ENCODE measurements at regions not wholly inside any gene's neighbourhood (a gene's known extent, or its start where the extent isn't known, plus 50 kb on each side); places are given as distances from the start of the nearest gene placed in this dataset.

GRCh38 chr6:146968041-146968760 lies 236.0 kb upstream of the STXBP5 start:
- TF ChIP-seq CTCF (IDR thresholded peaks at IDR 0.05), result no peak
- no peak for TF ChIP-seq POLR2A (IDR thresholded peaks at IDR 0.05)
- 15 to 18% methylated on average over 4 of the region's 4 CpGs for WGBS, 2 donors
- H3K4me3 ChIP-seq (ENCODE audit: low read depth, poor library complexity, severe bottlenecking), result no peak overlapping the region
- intact Hi-C loops (cut with DNase I; ENCODE audit: low total_unique reads), result no loop called here
- no peak for DNase-seq (ENCODE audit: low spot score in 2 of 2)

GRCh38 chr6:146972546-146972945 lies 231.7 kb upstream of the STXBP5 start:
- WGBS, 2 donors, result 86 to 94% methylated on average over 6 of the region's 6 CpGs
- intact Hi-C loops (cut with DNase I; ENCODE audit: low total_unique reads), result no loop called here

DNA sequence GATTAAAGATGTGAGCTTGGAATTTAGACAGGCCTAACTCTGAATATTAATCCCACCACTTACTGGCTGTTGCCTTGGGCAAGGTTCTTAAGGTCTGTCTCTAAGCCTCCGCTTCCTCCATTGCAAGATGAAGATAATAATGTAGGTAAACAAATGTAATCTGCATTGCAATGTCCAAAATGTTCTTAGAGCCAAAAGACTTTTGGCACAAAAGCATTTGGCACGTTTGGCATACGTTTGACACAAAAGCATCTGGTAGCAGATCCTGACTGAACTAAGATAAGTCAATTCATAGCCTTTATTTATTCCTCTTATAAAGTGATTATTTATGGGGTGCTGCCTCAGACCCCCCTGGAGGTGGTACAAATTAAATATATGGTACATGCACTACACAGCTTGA lies 229.9 kb upstream of the STXBP5 start:
- 55% methylated on average over 3 of the region's 3 CpGs for WGBS, 2 donors
- no peak overlapping the region for H3K4me3 ChIP-seq (ENCODE audit: low read depth, poor library complexity, severe bottlenecking)
- TF ChIP-seq POLR2A (IDR thresholded peaks at IDR 0.05) (no peak), CTCF (IDR thresholded peaks at IDR 0.05) (no peak)
- intact Hi-C loops (cut with DNase I; ENCODE audit: low total_unique reads), result no loop called here
- no peak for DNase-seq (ENCODE audit: low spot score in 2 of 2)

More at GRCh38 chr6:146972546-146972945, 231.7 kb upstream of the STXBP5 start:
- DNase-seq (ENCODE audit: low spot score in 2 of 2), result no peak
- no peak for TF ChIP-seq POLR2A (IDR thresholded peaks at IDR 0.05)
- TF ChIP-seq CTCF (IDR thresholded peaks at IDR 0.05), result no peak
- no peak overlapping the region for H3K4me3 ChIP-seq (ENCODE audit: low read depth, poor library complexity, severe bottlenecking)

DNA sequence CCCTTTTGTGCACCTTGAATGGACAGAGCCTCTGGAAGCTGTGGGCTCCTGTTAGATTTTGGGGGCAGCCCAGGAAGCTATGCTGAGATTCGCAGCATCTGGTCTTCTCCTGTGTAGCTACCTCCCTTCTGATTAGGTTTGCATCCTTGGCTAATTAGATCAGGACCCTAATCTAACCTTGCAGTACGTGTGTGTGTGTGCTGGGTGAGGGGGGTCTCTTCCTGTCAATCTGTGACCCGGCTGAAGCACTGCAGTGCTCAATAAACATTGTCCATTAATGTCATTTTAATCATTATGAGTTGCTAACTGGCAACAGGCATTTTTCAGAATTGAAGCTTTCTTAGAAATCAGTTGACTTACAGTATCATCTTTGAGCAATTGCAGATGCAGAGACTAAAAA lies 229.1 kb upstream of the STXBP5 start:
- intact Hi-C loops (cut with DNase I; ENCODE audit: low total_unique reads), result no loop called here
- WGBS, 2 donors, result 68 to 84% methylated on average over 3 of the region's 3 CpGs
- no peak for DNase-seq (ENCODE audit: low spot score in 2 of 2)
- no peak overlapping the region for H3K4me3 ChIP-seq (ENCODE audit: low read depth, poor library complexity, severe bottlenecking)
- TF ChIP-seq CTCF (IDR thresholded peaks at IDR 0.05), result no peak
- no peak for TF ChIP-seq POLR2A (IDR thresholded peaks at IDR 0.05)

GRCh38 chr6:146980900-146981329 lies 223.3 kb upstream of the STXBP5 start:
- H3K4me3 ChIP-seq (ENCODE audit: low read depth, poor library complexity, severe bottlenecking), result no peak overlapping the region
- TF ChIP-seq CTCF (IDR thresholded peaks at IDR 0.05) (no peak), POLR2A (IDR thresholded peaks at IDR 0.05) (no peak)
- intact Hi-C loops (cut with DNase I; ENCODE audit: low total_unique reads), result no loop called here
- 91 to 94% methylated on average over 4 of the region's 4 CpGs for WGBS, 2 donors
- DNase-seq (ENCODE audit: low spot score in 2 of 2), result no peak

DNA sequence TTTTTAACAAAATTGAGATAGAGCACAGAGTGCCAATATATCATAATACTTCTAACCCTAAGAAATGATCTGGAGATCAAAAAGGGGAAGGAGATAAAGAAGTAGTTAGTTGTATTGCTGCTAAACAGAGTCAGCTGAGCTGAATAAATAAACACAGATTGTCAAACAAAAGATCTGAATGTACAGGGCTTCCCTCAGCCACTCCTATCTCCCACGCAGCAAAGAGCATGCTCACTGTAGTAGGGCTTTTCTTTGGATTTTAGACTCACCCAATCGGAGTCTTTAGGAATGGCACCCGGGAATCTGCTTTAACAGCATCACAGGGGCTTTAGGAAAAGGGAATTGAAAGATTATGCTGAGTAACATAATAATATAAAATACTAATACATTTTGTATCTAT lies 222.2 kb upstream of the STXBP5 start:
- no peak for DNase-seq (ENCODE audit: low spot score in 2 of 2)
- WGBS, 2 donors, result 86 to 88% methylated on average over 3 of the region's 3 CpGs
- no peak overlapping the region for H3K4me3 ChIP-seq (ENCODE audit: low read depth, poor library complexity, severe bottlenecking)
- TF ChIP-seq CTCF (IDR thresholded peaks at IDR 0.05) (no peak), POLR2A (IDR thresholded peaks at IDR 0.05) (no peak)
- intact Hi-C loops (cut with DNase I; ENCODE audit: low total_unique reads), result no loop called here
